AG08395 (cell line): ENCODE measurements at regions not wholly inside any gene's neighbourhood (a gene's known extent, or its start where the extent isn't known, plus 50 kb on each side); places are given as distances from the start of the nearest gene placed in this dataset.

Experiments used
- DNase-seq: peaks from one replicate; pipeline ENCODE4 v3.0.0; 2012; ENCODE audit warnings: mixed read lengths, low spot score

DNA sequence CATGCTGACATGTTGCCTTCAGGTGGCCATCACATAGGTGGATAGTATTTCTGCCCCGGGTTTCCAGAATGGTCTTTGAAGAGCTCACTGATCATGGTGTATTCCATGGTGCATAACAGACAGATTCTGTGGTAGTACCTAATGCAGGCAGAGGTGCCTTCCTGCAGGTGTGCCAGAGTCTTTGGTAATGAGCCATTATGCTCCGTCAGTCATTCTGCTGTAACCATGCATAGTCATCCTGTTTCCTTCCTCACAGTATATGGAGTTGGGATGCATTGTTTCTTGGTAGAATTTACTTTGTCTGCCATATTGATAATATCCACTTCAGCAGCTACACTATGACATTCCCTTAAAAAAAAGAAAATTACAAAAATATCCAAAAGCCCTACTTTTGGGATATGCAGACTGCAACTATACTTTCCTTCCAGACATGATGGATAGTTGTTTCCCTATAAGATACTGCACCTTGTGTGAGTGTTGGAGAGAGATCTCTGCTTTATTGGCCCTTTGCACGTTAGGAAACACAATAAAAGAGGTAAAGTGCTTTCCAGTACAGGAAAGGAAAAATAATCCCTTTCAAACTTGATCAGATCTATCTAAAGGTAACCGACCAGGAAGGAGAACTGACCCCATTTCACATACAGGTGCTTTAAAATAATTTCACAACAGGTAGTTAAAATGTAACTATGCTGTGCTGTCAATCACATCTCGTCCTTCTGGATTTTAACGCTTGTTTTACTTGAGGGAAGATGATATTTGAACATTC, 537.5 kb upstream of the WWC1 start:
- DNase-seq, result no peak

DNA sequence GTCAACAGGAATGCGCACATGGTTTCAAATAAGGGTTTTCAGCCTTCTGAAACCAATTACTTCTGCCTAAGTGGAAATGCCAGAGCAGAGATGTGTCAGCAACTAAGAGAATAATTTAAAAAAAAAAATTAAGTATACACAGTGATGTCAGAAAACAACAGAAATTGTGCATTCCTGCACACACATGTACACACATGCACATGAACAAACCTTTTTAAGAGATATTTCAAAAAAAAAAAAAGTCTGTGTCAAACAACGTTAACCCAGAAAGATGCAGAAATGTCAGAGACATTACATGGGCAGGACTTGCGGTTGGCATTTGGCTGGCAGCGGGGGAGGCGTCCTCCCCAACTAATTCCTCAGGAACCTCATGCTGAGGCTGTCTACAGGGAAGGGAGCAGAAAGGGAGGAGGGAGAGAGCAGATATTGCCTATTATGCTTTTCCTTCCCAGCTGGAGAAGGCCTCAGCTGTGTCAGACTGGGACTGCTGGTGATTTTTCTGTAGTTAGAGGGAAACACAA, 536.9 kb upstream of the WWC1 start:
- peak; percentile 78 for DNase-seq

DNA sequence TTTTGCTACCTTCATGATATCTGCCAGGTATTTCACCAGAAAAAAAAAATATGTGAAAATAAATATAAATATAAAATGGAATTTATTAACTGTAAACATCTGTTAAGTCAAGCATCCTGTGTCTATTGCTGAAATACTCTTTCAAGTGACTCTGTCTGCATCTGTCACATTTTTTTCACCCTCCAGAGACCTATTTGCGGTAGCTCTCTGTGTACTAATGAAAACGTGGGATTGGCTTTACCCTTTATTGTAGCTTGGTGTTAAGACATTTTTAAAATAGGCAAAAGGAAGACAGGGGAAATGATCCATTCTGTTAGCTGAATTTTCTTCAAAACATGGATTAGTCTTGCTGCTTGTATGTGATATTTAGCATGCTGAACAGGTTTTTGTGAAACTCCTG, 536.0 kb upstream of the WWC1 start:
- DNase-seq, result no peak

DNA sequence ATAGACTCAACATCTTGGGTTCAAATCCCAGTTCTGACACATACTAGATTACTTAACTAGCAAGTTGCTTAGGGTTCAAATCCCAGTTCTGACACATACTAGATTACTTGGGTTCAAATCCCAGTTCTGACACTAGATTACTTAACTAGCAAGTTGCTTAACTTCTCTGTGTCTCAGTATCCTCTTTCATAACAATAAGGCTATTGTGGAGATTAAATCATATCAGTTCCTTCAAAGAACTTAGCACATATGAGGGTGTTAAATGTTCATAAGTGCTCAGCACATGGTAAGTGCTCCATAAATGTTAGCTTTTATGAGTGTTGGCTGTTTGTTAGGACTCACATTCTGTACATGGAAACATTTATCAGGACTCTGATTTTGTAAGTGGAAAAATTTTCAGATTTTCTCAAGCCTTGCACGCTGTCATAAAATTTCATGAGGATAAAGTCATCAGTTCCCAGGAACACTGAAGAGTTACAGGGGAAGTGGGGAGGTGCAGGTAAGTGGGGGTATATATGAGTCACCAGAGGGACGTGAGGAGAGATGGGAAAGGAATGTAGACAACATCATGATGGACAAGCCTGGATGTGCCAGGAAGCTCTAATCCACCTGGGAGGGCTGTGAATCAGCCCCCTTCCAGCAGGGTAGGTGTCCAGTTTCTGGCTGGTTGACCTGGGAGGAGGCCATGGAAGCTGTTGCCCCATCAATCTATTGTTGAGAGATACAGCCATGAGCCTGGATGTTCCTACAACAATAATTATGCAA, 532.2 kb upstream of the WWC1 start:
- DNase-seq, result peak; percentile 29

DNA sequence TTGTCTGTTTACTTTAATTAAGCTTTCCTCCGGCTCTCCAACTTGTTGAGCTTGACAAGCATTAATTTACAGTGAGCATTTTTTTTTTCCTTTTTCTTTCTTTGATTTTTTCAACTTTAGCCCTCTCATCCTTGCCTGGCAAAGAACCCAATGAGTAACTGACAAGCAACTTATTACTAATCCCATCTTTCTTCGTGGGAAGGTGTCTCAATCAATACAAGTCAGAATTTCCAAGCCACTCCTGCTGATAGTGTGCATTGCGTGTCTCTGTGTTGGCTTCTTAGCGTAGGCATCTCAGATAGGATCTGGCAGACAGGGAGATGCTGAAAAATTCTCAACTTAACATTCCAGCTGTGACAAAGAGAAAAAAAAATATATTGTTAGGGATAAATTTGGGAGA, 527.7 kb upstream of the WWC1 start:
- DNase-seq, result peak; percentile 52

DNA sequence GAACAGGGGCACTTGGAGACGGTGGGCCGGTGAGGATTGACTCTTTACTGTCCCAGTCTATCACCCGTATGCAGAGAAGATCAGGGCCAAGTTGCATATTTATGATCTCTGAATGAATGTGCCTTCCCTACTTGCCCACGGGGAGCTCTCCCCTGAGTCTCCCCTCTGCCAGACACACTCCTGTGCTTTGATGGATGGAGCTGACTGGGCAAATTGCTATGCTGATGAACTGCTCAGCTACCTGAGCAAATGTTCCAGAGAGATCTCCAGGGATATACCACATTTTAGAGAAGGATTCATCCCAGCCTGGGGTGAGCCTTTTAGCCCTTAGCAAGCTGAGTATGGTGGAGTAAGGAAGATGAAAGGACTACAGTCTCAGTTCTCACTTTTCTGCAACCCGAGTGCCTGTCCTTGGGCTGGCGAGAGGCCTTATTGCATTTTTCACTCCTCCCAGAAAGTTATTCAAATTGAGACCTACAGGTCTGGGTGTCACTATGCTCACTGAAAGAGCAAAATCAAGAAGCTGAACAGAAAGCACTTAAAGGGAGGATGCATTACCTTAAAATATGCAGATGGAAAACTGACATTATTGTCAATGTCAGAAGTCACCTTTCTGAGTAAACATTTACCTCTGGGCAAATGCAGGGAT, 526.7 kb upstream of the WWC1 start:
- DNase-seq, result no peak

DNA sequence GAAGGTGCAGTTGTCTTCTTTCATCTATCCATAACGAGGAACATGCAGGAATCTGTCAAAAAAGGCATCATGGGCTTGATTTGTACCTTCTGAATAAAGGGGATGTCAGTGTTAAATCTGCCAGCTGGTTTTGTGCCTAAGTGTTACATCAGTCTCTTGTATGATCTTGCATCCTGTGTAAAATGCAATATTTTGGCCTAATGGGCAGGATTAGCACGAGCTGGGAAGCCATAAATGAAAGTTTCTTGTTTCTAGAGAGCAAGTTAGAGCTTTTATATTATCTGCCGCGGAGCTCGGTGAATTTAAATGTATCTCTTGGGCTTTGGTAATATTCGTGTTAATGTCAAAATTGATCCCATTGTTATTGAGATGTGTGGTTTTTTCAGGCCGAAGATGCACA, 526.1 kb upstream of the WWC1 start:
- DNase-seq, result no peak

DNA sequence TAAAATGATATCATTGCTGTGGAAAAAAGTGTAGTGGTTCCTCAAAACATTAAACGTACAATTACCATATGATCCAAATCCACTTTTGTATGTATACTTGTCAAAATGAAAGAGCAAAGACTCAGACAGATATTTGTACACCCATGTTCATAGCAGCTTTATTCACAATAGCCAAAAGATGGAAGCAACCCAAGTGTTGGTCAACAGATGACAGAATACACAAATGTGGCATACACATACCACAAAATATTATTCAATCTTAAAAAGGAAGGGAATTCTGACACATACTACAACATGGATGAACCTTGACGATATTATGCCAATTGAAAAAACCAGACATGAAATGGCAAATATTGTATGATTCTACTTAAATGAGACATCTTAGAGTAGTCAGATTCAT, 524.5 kb upstream of the WWC1 start:
- no peak for DNase-seq

DNA sequence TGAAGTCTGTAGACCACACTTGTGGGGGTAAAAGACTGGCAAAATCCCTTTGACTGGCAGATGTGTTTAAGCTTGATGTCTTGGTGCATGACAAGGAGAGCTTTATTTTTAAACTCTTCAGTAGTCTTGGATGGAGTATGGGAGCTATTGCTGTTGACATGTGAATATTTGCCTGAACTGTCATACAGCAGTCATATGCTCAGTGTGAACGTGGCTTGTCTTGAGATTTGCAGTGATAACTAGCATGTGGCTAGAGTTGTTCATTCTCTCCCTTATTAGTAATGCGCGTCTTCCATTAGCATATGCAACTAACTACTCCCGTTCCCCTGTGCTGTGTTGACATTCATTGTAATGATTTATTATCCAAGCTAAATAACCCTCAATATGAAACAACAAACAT, 523.6 kb upstream of the WWC1 start:
- peak; percentile 37 for DNase-seq

DNA sequence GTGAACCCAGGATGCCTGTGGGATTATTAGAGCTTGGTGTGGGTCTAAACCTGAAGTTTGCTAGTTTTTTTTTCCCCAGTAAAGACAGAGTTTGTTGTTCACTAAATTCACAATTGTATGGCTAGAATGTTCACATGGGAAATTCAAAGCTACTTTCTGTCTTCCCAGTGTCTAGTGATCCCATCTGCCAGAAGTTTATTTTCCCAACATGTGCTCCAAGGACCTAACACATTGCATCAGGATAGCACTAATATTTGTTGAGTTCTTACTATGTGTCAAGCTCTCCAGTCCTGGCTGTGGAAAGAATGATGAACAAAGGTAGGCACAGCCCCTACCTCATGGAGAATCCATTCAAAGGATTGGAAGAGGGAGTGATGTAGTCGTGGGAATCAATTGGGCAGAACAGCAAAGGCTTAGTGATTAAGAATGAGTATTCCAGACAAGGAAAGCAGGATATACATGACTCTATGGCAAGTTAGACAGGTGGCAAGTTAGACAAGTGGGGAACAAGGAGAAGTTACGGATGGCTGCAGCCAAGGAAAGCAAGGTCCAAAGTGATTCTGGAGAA, 521.5 kb upstream of the WWC1 start:
- DNase-seq, result no peak

DNA sequence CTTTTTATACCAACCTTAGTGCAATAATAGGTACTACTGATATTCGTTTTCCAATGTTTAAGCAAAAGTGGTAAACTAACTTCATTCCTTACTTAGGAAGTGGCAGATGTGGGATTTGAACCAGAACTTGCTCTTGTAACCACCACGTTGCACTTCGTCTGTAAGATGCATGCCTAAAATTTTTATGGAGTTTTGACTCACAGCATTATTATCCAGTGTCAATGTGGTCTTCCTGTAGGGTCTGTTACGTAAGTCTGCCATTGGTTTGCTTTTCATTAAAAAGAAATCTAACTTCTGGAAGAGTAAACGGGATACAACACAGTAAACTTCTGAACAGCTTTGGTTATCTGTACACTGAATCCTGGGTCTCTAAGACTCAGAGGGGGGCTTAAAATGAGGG, 521.0 kb upstream of the WWC1 start:
- DNase-seq, result peak; percentile 75

DNA sequence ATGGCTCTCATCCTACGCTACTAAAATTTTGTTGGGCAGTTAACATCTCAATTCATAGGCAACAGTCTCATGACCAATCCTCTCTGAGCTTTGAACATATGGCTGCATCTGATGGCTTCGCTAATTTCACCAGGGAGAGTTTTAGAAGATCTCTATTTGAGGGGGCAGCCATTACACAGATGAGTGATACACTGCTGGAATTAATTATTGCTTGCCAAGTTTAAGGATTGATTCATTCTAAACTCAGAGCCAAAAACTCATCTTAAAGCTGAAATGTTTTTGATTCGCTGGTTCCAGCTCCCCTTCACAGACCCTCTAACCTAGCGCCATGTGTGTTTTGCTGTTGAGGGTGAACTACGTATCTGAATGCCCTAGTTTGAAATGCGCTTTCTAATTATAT, 519.9 kb upstream of the WWC1 start:
- DNase-seq, result no peak

DNA sequence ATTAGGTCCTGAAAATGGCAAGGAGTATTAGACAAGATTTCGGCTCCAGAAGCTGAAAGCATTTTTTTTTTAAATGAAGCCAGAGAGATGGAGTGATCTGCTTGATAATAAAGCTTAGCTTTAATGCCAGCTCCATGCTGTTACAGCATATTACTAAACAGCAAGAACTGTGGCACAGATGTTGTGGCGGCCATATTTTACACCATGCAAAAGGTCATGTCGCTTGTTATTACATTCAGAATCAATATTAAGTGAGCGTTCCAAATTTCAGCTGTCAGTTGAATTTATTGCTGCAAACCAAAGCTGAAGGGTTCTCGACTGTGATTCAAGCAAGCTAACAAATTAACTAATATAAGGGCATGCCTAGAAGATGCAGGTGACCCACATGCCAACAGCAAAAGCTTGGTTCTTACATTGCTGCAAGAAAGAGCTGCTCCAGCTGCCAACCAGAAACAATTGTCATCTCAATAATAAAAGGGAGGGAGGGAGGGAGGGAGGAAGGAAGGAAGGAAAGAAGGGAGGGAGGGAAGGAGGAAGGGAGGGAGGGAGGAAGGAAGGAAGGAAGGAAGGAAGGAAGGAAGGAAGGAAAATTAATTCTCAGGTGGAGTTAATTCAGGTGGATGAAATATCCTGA, 517.7 kb upstream of the WWC1 start:
- no peak for DNase-seq

DNA sequence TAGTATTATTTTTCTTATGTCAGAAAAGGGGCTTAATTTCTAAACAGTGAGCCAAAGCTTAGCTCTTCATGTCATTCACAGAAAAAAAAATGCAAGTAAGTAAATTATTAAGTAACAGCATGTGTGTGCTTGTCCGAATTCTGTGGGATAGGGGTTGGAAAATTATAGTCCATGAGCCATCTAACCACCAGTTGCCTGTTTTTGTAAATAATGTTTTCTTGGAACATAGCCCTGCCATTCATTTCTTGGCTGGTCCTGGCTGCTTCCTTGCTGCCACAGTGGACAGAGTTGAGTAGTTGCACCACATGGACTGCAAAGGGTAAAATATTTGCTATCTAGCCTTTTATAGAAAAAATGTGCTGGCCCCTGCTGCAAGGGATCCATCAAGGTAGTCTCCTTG, 513.7 kb upstream of the WWC1 start:
- DNase-seq, result peak; percentile 72

DNA sequence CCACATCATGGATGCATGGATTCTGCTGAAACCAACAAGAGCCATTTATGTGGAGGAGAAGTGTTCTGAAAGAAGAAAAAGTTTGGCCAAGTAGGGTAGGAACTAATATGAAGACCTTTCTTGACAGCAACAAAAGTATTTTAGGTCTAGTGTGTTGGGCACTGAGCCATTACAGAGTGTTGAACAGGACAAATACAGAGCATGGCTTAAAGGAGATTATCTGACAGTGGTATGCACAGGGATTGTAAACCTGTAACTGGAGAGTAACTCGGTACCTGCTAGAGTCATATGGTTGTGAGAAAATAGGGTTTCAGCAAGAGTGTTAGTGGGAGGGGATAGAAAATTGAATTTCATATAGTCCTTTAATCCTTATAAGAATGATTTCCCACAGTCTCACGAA, 513.2 kb upstream of the WWC1 start:
- DNase-seq, result no peak

DNA sequence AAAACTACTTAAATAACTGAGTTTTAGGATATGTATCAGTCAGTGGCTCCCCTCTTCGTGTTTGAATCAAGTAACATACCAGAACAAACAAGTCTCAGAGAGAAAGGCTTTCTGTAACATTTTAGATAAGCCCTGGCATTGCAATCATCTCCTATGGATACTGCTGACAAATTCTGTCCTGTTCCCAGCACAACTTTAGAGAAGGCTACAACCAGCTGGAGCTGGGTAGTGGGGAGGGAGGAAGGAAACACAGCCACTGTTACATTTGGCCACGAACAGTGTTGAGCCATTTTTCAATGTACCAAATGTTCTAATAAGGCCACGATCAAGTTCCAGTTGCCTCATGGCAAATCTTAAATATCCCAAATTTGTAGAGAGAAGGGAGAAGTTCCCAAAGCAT, 511.8 kb upstream of the WWC1 start:
- DNase-seq, result no peak

DNA sequence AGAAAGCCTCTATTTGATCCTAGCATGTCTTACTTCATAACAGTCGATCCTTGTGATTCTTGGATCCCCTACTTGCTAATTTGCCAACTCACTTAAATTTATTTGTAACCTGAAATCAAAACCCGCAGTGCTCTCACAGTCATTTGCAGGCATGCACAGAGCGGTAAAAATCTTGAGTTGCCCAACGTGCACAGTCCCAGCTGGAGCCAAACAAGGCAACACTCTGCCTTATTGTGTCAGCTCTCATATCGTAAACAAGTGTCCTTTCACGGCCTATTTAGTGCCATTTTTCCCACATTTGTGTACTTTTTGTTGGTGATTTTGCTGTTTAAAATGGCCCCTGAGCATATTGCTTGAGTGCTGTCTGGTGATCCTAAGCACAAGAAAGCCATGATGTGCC, 511.3 kb upstream of the WWC1 start:
- DNase-seq, result no peak

DNA sequence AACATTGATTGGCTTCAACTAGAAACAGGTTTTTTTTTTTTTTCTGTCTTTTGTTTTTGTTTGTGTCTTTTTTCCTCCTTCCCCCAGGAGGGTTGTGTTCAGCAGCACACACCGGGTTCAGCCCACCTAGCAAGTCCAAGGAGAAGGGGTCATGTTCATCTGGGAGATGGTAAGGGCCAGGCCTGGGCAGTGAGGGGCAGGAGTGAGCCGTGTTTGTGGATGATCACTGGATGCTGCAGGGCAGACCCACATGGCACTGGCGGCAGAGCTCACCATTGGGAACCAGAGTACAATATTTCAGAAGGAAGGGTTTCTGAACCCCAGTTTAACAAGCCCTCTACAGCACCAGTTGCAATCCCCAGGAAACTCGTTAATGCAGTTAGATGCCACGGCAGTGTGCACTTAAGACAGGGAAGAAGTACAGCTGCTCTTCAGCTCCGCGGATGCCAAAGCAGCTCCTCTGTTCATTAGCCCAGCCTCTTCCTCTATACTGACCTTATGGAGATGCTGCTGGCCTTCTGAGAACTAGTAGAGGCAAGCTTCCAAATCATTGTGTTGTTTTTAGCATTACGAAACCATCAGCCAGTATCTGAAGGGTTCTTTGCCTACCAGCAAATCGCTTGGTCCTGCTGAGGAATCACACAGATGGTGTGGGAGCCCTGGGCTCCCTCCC, 508.2 kb upstream of the WWC1 start:
- no peak for DNase-seq

DNA sequence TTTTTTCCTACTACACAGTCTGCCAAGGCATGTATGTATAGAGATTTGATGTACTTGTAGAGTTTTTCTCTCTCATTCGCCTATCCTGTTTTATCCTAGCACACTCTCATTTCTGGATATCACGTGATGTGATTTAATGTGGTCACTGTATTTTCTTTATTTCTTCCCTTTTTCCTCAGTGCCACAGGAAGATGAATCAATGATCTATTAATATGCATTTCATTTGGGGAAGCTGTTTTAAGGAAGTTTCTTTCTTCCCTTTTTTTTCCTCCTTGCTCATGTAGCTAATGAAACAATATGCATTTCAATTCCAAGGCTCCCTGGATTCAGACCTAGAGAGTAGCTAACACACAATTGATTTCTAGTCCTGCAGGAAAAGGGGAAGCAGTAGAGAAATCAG, 506.3 kb upstream of the WWC1 start:
- no peak for DNase-seq

DNA sequence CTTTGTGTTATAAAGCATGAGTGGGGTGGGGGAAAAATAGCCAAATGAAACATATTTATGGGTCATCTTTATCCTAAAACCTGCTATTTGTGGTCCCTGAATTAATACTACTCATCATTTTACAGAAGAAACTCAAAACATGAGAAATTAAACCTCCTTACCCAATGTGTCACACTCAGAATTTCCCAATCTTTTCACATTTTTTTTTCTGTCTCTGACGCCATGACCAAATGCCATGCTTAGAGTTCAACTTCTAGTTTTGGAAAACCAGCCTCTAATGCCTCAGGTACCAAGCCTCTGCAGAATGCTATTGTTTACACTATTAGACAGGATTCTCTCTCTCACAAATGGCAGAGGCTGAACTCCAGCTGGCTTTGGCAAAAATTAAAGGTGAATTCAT, 505.5 kb upstream of the WWC1 start:
- DNase-seq, result no peak

DNA sequence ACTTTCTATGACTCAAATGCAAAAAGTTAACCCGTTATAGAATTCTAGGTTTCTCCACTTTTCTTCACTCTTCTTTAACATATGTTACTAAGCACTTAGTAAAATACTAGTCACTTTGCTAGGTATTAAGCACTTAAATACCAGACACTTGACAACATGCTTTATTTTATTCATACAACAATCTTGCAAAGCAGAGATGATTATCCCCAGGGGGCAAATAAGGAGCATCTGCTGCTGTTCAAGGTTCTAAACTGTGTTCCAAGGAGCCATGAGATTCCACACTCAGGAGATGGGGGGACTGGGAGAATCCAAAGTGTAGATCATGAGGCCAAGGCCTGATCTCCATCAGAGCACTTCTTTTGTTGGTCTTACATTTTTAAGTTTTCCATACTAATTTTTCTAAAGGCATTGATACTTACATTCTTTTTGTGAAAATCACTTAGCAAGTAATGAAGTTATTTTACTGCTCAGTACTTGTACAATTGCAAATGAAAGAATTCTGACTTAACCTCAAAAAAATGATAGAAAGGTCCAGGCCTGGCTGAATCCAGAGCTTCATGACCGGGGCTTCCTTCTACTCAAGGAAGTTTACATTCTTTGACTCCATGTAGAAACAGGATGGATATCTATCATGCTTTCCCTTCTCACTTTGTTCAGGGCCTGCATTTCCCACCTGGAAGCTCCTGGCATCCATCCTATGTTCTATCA, 504.4 kb upstream of the WWC1 start:
- peak; percentile 37 for DNase-seq
